Activated naive CD4-positive, alpha-beta T cell treated with anti-CD3 and anti-CD28 coated beads, Interleukin-2, amount 10 ng/mL, durations not matched to agents 7 days and 5 days (primary cell): ENCODE measurements at regions not wholly inside any gene's neighbourhood (a gene's known extent, or its start where the extent isn't known, plus 50 kb on each side); places are given as distances from the start of the nearest gene placed in this dataset.

ENCODE experiments used
- CTCF ChIA-PET: fragments of 350-600 bp; sonication (Branson Sonifier 250); formaldehyde crosslinking; loops from one replicate; lab custom pipeline; 2021; ENCODE audit warnings: antibody characterized with exemption; lab: Charles Lee
- DNase-seq: peaks from one replicate; pipeline ENCODE4 v3.0.0-alpha.2; 2020
- H3K27ac Mint-ChIP-seq: one replicate; pipeline ENCODE4 v1.8.0; 2021; ENCODE audit warnings: mild to moderate bottlenecking, moderate library complexity, mixed read lengths
- H3K27me3 Mint-ChIP-seq: one replicate; pipeline ENCODE4 v1.8.0; 2021; ENCODE audit warnings: mild to moderate bottlenecking, mixed read lengths
- H3K36me3 Mint-ChIP-seq: one replicate; pipeline ENCODE4 v1.8.0; 2021; ENCODE audit warnings: mixed read lengths
- H3K4me1 Mint-ChIP-seq: one replicate; pipeline ENCODE4 v1.8.0; 2021; ENCODE audit warnings: mixed read lengths
- H3K4me3 Mint-ChIP-seq: one replicate; pipeline ENCODE4 v1.8.0; 2021; ENCODE audit warnings: mild to moderate bottlenecking, moderate library complexity, mixed read lengths
- H3K9me3 Mint-ChIP-seq: one replicate; pipeline ENCODE4 v1.8.0; 2021; ENCODE audit warnings: mixed read lengths

GRCh38 chr7:125611582-125611981, 682.0 kb upstream of the POT1 start:
- Mint-ChIP-seq H3K27me3 (no peaks in the 10 kb centered on the region), H3K4me1 (no peaks in the 10 kb centered on the region), H3K27ac (no peak overlapping the region), H3K4me3 (no peak overlapping the region), H3K36me3 (no peaks in the 10 kb centered on the region), H3K9me3 (peaks cover 7% of the 10 kb centered on the region)
- CTCF ChIA-PET: no interaction called here
- DNase-seq: no peak

GRCh38 chr7:125606671-125607070, 677.0 kb upstream of the POT1 start:
- Mint-ChIP-seq H3K27me3 (no peaks in the 10 kb centered on the region), H3K9me3 (no peaks in the 10 kb centered on the region), H3K4me1 (no peaks in the 10 kb centered on the region), H3K4me3 (no peak overlapping the region), H3K36me3 (no peaks in the 10 kb centered on the region), H3K27ac (no peak overlapping the region)
- no peak for DNase-seq
- CTCF ChIA-PET: no interaction called here

GRCh38 chr7:125605241-125605640, 675.6 kb upstream of the POT1 start:
- CTCF ChIA-PET: no interaction called here
- Mint-ChIP-seq H3K36me3 (no peaks in the 10 kb centered on the region), H3K9me3 (no peaks in the 10 kb centered on the region), H3K4me3 (no peak overlapping the region), H3K4me1 (no peaks in the 10 kb centered on the region), H3K27ac (no peak overlapping the region), H3K27me3 (no peaks in the 10 kb centered on the region)
- no peak for DNase-seq

GRCh38 chr7:125602441-125602840, 672.8 kb upstream of the POT1 start:
- H3K4me1 Mint-ChIP-seq: no peaks in the 10 kb centered on the region
- H3K27me3 Mint-ChIP-seq: no peaks in the 10 kb centered on the region
- H3K27ac Mint-ChIP-seq: no peak overlapping the region
- CTCF ChIA-PET: no interaction called here
- no peak for DNase-seq
- no peaks in the 10 kb centered on the region for H3K36me3 Mint-ChIP-seq
- H3K9me3 Mint-ChIP-seq: no peaks in the 10 kb centered on the region
- H3K4me3 Mint-ChIP-seq: no peak overlapping the region

GRCh38 chr7:125599387-125599786, 669.8 kb upstream of the POT1 start:
- Mint-ChIP-seq H3K27ac (no peak overlapping the region), H3K4me3 (no peak overlapping the region), H3K9me3 (no peaks in the 10 kb centered on the region), H3K27me3 (no peaks in the 10 kb centered on the region), H3K4me1 (no peaks in the 10 kb centered on the region), H3K36me3 (no peaks in the 10 kb centered on the region)
- CTCF ChIA-PET: no interaction called here
- DNase-seq: no peak

- DNase-seq: no peak
- Mint-ChIP-seq H3K27ac (no peak overlapping the region), H3K4me1 (no peaks in the 10 kb centered on the region), H3K27me3 (no peaks in the 10 kb centered on the region), H3K9me3 (peaks cover 4% of the 10 kb centered on the region), H3K4me3 (no peak overlapping the region), H3K36me3 (no peaks in the 10 kb centered on the region)
- CTCF ChIA-PET: no interaction called here
Observed at GRCh38 chr7:125592331-125592730, 662.7 kb upstream of the POT1 start.

- no peak for DNase-seq
- Mint-ChIP-seq H3K4me3 (no peak overlapping the region), H3K4me1 (no peaks in the 10 kb centered on the region)
Observed at GRCh38 chr7:125573126-125573525, 643.5 kb upstream of the POT1 start.

GRCh38 chr7:125572414-125572813, 642.8 kb upstream of the POT1 start:
- Mint-ChIP-seq H3K4me3 (no peak overlapping the region), H3K9me3 (peaks cover 8% of the 10 kb centered on the region), H3K27me3 (no peaks in the 10 kb centered on the region), H3K36me3 (no peaks in the 10 kb centered on the region), H3K4me1 (no peaks in the 10 kb centered on the region), H3K27ac (no peak overlapping the region)
- CTCF ChIA-PET: no interaction called here
- no peak for DNase-seq

More at GRCh38 chr7:125573126-125573525, 643.5 kb upstream of the POT1 start:
- no peaks in the 10 kb centered on the region for H3K27me3 Mint-ChIP-seq
- CTCF ChIA-PET: no interaction called here
- no peak overlapping the region for H3K27ac Mint-ChIP-seq
- H3K9me3 Mint-ChIP-seq: peaks cover 8% of the 10 kb centered on the region
- H3K36me3 Mint-ChIP-seq: no peaks in the 10 kb centered on the region

- Mint-ChIP-seq H3K4me3 (no peak overlapping the region), H3K4me1 (no peaks in the 10 kb centered on the region), H3K27ac (no peak overlapping the region), H3K9me3 (peaks cover under 1% of the 10 kb centered on the region), H3K36me3 (no peaks in the 10 kb centered on the region), H3K27me3 (no peaks in the 10 kb centered on the region)
- CTCF ChIA-PET: no interaction called here
- DNase-seq: no peak
Observed at GRCh38 chr7:125568799-125569198, 639.2 kb upstream of the POT1 start.

- CTCF ChIA-PET: no interaction called here
- Mint-ChIP-seq H3K27me3 (no peaks in the 10 kb centered on the region), H3K27ac (no peak overlapping the region), H3K36me3 (no peaks in the 10 kb centered on the region), H3K9me3 (no peaks in the 10 kb centered on the region), H3K4me3 (no peak overlapping the region), H3K4me1 (no peaks in the 10 kb centered on the region)
- no peak for DNase-seq
Observed at GRCh38 chr7:125567686-125568085, 638.1 kb upstream of the POT1 start.

- no peak for DNase-seq
- no peaks in the 10 kb centered on the region for H3K4me1 Mint-ChIP-seq
- no peaks in the 10 kb centered on the region for H3K27me3 Mint-ChIP-seq
- H3K27ac Mint-ChIP-seq: no peak overlapping the region
- CTCF ChIA-PET: no interaction called here
- H3K4me3 Mint-ChIP-seq: no peak overlapping the region
- no peaks in the 10 kb centered on the region for H3K36me3 Mint-ChIP-seq
- H3K9me3 Mint-ChIP-seq: no peaks in the 10 kb centered on the region
Observed at GRCh38 chr7:125563964-125564529, 634.4 kb upstream of the POT1 start.

GRCh38 chr7:125563557-125563956, 633.9 kb upstream of the POT1 start:
- CTCF ChIA-PET: no interaction called here
- DNase-seq: no peak
- H3K27ac Mint-ChIP-seq: no peak overlapping the region
- H3K9me3 Mint-ChIP-seq: no peaks in the 10 kb centered on the region
- no peaks in the 10 kb centered on the region for H3K36me3 Mint-ChIP-seq
- H3K27me3 Mint-ChIP-seq: no peaks in the 10 kb centered on the region
- no peak overlapping the region for H3K4me3 Mint-ChIP-seq
- H3K4me1 Mint-ChIP-seq: no peaks in the 10 kb centered on the region

- no peaks in the 10 kb centered on the region for H3K36me3 Mint-ChIP-seq
- CTCF ChIA-PET: no interaction called here
- no peaks in the 10 kb centered on the region for H3K4me1 Mint-ChIP-seq
- H3K4me3 Mint-ChIP-seq: no peak overlapping the region
- no peak for DNase-seq
- H3K27me3 Mint-ChIP-seq: no peaks in the 10 kb centered on the region
- no peak overlapping the region for H3K27ac Mint-ChIP-seq
- H3K9me3 Mint-ChIP-seq: no peaks in the 10 kb centered on the region
Observed at GRCh38 chr7:125561006-125561405, 631.4 kb upstream of the POT1 start.

GRCh38 chr7:125559921-125560320, 630.3 kb upstream of the POT1 start:
- H3K27me3 Mint-ChIP-seq: no peaks in the 10 kb centered on the region
- H3K27ac Mint-ChIP-seq: no peak overlapping the region
- H3K4me1 Mint-ChIP-seq: no peaks in the 10 kb centered on the region
- H3K36me3 Mint-ChIP-seq: no peaks in the 10 kb centered on the region
- CTCF ChIA-PET: no interaction called here
- DNase-seq: no peak
- H3K9me3 Mint-ChIP-seq: no peaks in the 10 kb centered on the region
- no peak overlapping the region for H3K4me3 Mint-ChIP-seq

- Mint-ChIP-seq H3K27ac (no peak overlapping the region), H3K36me3 (no peaks in the 10 kb centered on the region), H3K4me3 (no peak overlapping the region), H3K27me3 (no peaks in the 10 kb centered on the region), H3K4me1 (no peaks in the 10 kb centered on the region), H3K9me3 (peaks cover 1% of the 10 kb centered on the region)
- CTCF ChIA-PET: no interaction called here
- DNase-seq: no peak
Observed at GRCh38 chr7:125555916-125556315, 626.3 kb upstream of the POT1 start.

- no peaks in the 10 kb centered on the region for H3K27me3 Mint-ChIP-seq
- no peak overlapping the region for H3K27ac Mint-ChIP-seq
- CTCF ChIA-PET: no interaction called here
- no peak overlapping the region for H3K4me3 Mint-ChIP-seq
- no peaks in the 10 kb centered on the region for H3K4me1 Mint-ChIP-seq
- H3K36me3 Mint-ChIP-seq: no peaks in the 10 kb centered on the region
- H3K9me3 Mint-ChIP-seq: peaks cover 1% of the 10 kb centered on the region
- no peak for DNase-seq
Observed at GRCh38 chr7:125551008-125551407, 621.4 kb upstream of the POT1 start.
